ENCODE measurements at regions not wholly inside any gene's neighbourhood (a gene's known extent, or its start where the extent isn't known, plus 50 kb on each side); places are given as distances from the start of the nearest gene placed in this dataset.

DNA sequence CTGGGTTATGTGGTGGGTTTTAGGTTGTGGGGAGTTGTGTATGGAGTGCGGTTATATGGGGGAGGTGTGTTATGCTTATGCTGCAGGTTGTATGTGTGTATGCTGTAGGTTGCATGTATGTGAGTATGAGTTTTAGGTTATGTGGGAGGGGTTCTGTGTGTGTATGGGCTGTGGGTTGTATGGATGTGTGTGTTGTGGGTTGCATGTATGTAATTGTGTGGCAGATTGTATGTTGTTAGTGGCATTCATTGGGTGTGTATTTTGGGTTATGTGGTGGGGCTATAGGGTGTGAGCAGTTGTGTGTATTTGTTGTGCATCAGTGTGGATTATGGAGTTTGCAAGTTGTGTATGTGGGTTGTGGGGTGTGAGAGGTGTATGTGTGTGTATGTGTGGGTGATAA lies 277.4 kb downstream of the NPIPA8 start:
- Mint-ChIP-seq H3K4me3 (no peak overlapping the region), H3K27ac (no peak overlapping the region), H3K9me3 (no peaks in the 10 kb centered on the region), H3K36me3 (no peaks in the 10 kb centered on the region), H3K4me1 (peaks cover 10% of the 10 kb centered on the region), H3K27me3 (ENCODE audit: low read depth) (no peaks in the 10 kb centered on the region)
- TF ChIP-seq OVOL2 (CRISPR knock-in tag; IDR thresholded peaks at IDR 0.05; ENCODE audit: borderline replicate concordance), result no peak
- ChIA-PET CTCF (no interaction called here), POLR2A (no interaction called here)
- DNase-seq (ENCODE audit: low spot score) (no peak), ATAC-seq (no peak)

- H3K27ac Mint-ChIP-seq, result no peak overlapping the region
- ATAC-seq (no peak), DNase-seq (ENCODE audit: low spot score) (no peak)
- H3K27me3 Mint-ChIP-seq (ENCODE audit: low read depth), result peaks cover 8% of the 10 kb centered on the region
- no peak overlapping the region for H3K4me3 Mint-ChIP-seq
- no peaks in the 10 kb centered on the region for H3K9me3 Mint-ChIP-seq
- no peaks in the 10 kb centered on the region for H3K36me3 Mint-ChIP-seq
- CTCF ChIA-PET, result no interaction called here
- no peaks in the 10 kb centered on the region for H3K4me1 Mint-ChIP-seq
- no peak for TF ChIP-seq ATF1 (CRISPR knock-in tag; IDR thresholded peaks at IDR 0.05)
- TF ChIP-seq, protein P1, sequence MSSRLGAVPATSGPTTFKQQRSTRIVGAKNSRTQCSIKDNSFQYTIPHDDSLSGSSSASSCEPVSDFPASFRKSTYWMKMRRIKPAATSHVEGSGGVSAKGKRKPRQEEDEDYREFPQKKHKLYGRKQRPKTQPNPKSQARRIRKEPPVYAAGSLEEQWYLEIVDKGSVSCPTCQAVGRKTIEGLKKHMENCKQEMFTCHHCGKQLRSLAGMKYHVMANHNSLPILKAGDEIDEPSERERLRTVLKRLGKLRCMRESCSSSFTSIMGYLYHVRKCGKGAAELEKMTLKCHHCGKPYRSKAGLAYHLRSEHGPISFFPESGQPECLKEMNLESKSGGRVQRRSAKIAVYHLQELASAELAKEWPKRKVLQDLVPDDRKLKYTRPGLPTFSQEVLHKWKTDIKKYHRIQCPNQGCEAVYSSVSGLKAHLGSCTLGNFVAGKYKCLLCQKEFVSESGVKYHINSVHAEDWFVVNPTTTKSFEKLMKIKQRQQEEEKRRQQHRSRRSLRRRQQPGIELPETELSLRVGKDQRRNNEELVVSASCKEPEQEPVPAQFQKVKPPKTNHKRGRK (CRISPR knock-in tag; IDR thresholded peaks at IDR 0.05; ENCODE audit: borderline replicate concordance), result 0 out of 2 replicates have a peak, but pooled peaks have one; percentile 16
- TF ChIP-seq, protein P2, sequence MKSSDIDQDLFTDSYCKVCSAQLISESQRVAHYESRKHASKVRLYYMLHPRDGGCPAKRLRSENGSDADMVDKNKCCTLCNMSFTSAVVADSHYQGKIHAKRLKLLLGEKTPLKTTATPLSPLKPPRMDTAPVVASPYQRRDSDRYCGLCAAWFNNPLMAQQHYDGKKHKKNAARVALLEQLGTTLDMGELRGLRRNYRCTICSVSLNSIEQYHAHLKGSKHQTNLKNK (CRISPR knock-in tag; IDR thresholded peaks at IDR 0.05), result no peak
- POLR2A ChIA-PET, result no interaction called here
Observed at GRCh38 chr16:18055411-18055916, 281.1 kb downstream of the NPIPA8 start.

DNA sequence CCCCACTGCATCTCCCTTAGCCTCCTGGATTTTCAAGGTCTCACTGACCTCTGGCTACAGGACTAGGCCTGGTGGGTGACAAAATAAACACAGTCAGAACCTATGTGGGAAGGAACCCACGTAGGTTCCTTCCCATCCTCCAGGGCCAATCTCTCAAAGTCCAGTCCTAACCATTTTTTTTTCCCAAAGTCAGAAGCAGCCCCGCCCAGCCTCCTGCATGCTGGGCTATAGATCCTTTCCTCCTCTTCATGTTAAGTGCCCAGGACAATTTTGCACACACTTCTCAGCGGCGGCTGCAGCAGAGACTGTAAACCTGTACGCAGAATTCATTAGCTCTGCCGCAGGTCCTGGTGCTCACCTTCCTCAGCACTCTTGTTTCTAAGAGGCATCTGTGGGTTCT lies 285.8 kb downstream of the NPIPA8 start:
- POLR2A ChIA-PET, result no interaction called here
- ATAC-seq, result no peak

More for the DNA sequence above, 285.8 kb downstream of the NPIPA8 start:
- Mint-ChIP-seq H3K27ac (no peak overlapping the region), H3K36me3 (no peaks in the 10 kb centered on the region), H3K9me3 (no peaks in the 10 kb centered on the region), H3K27me3 (ENCODE audit: low read depth) (peaks cover 12% of the 10 kb centered on the region), H3K4me1 (peaks cover 14% of the 10 kb centered on the region), H3K4me3 (no peak overlapping the region)
- no peak for TF ChIP-seq E2F4 (CRISPR knock-in tag; IDR thresholded peaks at IDR 0.05; ENCODE audit: borderline replicate concordance, low read depth)
- TF ChIP-seq TEAD4 (CRISPR knock-in tag; IDR thresholded peaks at IDR 0.05), result no peak
- TF ChIP-seq ZNF263 (CRISPR knock-in tag; IDR thresholded peaks at IDR 0.05; ENCODE audit: low read depth), result no peak
- TF ChIP-seq TCF7 (CRISPR knock-in tag; IDR thresholded peaks at IDR 0.05; ENCODE audit: low read depth), result no peak
- TF ChIP-seq, protein P1 (CRISPR knock-in tag; IDR thresholded peaks at IDR 0.05; ENCODE audit: borderline replicate concordance), result no peak
- TF ChIP-seq NFYB (CRISPR knock-in tag; conservative IDR thresholded peaks at IDR 0.05; ENCODE audit: low read depth), result no peak
- no peak for TF ChIP-seq ATF3 (CRISPR knock-in tag; conservative IDR thresholded peaks at IDR 0.05)
- no peak for TF ChIP-seq AR (CRISPR knock-in tag; IDR thresholded peaks at IDR 0.05)
- DNase-seq (ENCODE audit: low spot score), result no peak
- CTCF ChIA-PET, result no interaction called here

Measured in WTC11 (cell line).